GM12874 (cell line): ENCODE measurements at regions not wholly inside any gene's neighbourhood (a gene's known extent, or its start where the extent isn't known, plus 50 kb on each side); places are given as distances from the start of the nearest gene placed in this dataset.

ENCODE experiments used
- TF ChIP-seq, protein P1 (sequence below): IDR thresholded peaks from 2 replicates; pipeline ENCODE4 v1.5.1; 2011; ENCODE audit warnings: low read depth, mild to moderate bottlenecking, control low read depth, low read length, moderate library complexity; ENCODE audit not compliant: insufficient read depth

- TF ChIP-seq, protein P1, sequence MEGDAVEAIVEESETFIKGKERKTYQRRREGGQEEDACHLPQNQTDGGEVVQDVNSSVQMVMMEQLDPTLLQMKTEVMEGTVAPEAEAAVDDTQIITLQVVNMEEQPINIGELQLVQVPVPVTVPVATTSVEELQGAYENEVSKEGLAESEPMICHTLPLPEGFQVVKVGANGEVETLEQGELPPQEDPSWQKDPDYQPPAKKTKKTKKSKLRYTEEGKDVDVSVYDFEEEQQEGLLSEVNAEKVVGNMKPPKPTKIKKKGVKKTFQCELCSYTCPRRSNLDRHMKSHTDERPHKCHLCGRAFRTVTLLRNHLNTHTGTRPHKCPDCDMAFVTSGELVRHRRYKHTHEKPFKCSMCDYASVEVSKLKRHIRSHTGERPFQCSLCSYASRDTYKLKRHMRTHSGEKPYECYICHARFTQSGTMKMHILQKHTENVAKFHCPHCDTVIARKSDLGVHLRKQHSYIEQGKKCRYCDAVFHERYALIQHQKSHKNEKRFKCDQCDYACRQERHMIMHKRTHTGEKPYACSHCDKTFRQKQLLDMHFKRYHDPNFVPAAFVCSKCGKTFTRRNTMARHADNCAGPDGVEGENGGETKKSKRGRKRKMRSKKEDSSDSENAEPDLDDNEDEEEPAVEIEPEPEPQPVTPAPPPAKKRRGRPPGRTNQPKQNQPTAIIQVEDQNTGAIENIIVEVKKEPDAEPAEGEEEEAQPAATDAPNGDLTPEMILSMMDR: no peak
Observed at GRCh38 chr13:60716313-60716712, 319.3 kb downstream of the TDRD3 start.

GRCh38 chr13:60707878-60708277 lies 310.9 kb downstream of the TDRD3 start:
- TF ChIP-seq, protein P1: no peak

DNA sequence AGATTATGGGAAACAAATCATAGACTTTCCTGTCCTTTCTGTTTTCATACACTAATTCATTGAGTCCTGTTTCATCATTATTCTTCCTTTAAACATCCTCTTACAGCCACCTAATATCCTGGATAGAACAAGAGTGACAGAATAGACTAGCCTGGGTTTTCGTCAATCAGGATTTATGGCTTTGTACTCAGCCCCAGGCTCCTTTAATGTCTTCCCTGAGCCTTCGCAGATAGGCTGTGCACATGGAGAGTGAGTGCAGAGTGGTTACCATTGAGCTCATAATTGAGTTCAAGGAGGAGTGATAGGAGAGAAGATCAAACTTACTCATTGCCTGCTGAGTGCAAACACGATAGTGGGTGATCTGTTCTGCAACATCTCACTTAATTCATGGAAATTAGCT lies 304.9 kb downstream of the TDRD3 start:
- TF ChIP-seq, protein P1: no peak

- TF ChIP-seq, protein P1: no peak
Observed at GRCh38 chr13:60700994-60701393, 304.0 kb downstream of the TDRD3 start.

GRCh38 chr13:60699636-60700035 lies 302.6 kb downstream of the TDRD3 start:
- TF ChIP-seq, protein P1: no peak

DNA sequence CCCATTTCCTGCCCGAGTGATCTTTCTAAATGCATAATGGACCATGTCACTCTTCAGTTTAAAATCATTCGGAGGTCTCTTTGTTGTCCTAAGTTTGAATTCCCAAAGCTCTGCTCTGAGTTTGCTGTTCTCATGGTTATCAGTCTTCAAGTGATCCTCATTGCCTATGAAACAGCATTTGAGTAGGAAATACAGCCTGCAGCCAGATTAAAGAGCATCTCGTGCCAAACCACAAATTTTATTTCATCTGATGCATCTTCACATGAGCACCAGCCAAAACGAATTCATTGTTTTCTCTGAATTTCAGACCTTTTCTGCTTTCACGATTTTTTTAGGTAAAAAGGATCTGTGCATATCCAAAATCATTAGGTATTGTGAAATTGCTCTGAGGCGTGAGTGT lies 299.6 kb downstream of the TDRD3 start:
- TF ChIP-seq, protein P1: no peak

DNA sequence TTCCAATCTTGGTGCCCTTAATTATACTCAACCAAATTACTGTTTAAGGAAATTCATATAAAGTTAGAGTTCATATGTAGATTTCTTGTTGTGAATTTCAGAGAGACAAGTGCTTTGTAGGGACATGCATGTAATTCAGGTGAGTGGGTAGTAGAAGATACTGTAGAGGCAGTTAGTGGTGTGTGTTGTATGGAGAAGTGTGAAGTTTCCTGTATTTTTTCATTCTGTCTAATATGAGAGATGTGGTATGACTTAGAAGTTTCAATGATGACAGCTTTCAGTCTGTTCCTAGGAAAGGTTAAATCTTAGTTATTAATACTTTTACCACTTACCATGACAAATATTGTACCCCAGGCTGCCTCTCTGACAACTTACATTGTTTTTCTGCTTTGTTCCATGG lies 294.2 kb downstream of the TDRD3 start:
- TF ChIP-seq, protein P1: no peak

DNA sequence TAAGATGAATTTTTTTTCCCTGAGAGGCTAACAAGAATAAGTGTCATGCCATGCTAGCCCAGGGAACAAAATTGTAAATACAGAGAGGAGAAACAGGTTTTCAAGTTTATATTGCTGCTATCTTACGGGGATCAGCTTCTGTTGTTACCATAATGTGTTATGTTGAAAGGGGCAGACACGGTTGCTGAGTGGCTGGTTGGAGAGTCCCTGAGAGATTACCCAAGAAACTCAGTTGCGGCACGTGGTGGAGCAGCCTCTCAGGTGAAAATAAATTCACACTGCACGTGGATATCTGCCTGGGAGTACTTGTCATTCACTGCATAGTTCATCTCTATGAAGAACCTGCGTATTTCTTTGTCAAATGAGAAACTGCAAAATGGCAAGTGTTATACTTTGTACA lies 293.6 kb downstream of the TDRD3 start:
- TF ChIP-seq, protein P1: no peak
